Renal cortex interstitium (tissue), 11 donors: ENCODE measurements at regions not wholly inside any gene's neighbourhood (a gene's known extent, or its start where the extent isn't known, plus 50 kb on each side); places are given as distances from the start of the nearest gene placed in this dataset.
A peak's percentile ranks its signal among the peaks of the same experiment; 100 is the strongest.

Experiments used
- DNase-seq, 11 donors: peaks; one replicate each; pipeline ENCODE4 v3.0.0-alpha.2; 2013; ENCODE audit warnings: low read depth in 9 of 11, low spot score in 4 of 11; ENCODE audit errors: extremely low read depth in 1 of 11

GRCh38 chr10:117666166-117666565 lies 123.6 kb downstream of the EMX2 start:
- DNase-seq, result no peak

GRCh38 chr10:117666965-117667364 lies 124.4 kb downstream of the EMX2 start:
- no peak for DNase-seq

GRCh38 chr10:117667831-117668230 lies 125.3 kb downstream of the EMX2 start:
- no peak for DNase-seq

- DNase-seq, result no peak
Observed at GRCh38 chr10:117668327-117669008, 125.9 kb downstream of the EMX2 start.

- DNase-seq, result no peak
Observed at GRCh38 chr10:117669122-117669521, 126.6 kb downstream of the EMX2 start.

GRCh38 chr10:117670116-117670904 lies 127.8 kb downstream of the EMX2 start:
- DNase-seq, result no peak

GRCh38 chr10:117673230-117674010 lies 130.9 kb downstream of the EMX2 start:
- DNase-seq, result no peak

GRCh38 chr10:117674201-117674600 lies 131.7 kb downstream of the EMX2 start:
- DNase-seq, result no peak

- DNase-seq, result peak in 2 of 11 donors; percentile 12 to 21
Observed at GRCh38 chr10:117674646-117675045, 132.1 kb downstream of the EMX2 start.

- DNase-seq, result no peak
Observed at GRCh38 chr10:117675514-117676055, 133.0 kb downstream of the EMX2 start.

GRCh38 chr10:117677239-117677638 lies 134.7 kb downstream of the EMX2 start:
- DNase-seq, result no peak

GRCh38 chr10:117677890-117678500 lies 135.4 kb downstream of the EMX2 start:
- DNase-seq, result no peak

GRCh38 chr10:117680601-117681000 lies 138.1 kb downstream of the EMX2 start:
- peak in 3 of 11 donors; percentile 10 to 33 (median 31) for DNase-seq

GRCh38 chr10:117681104-117681503 lies 138.6 kb downstream of the EMX2 start:
- no peak for DNase-seq

- DNase-seq, result no peak
Observed at GRCh38 chr10:117684046-117684610, 141.6 kb downstream of the EMX2 start.

GRCh38 chr10:117684672-117685211 lies 142.2 kb downstream of the EMX2 start:
- DNase-seq, result peak in 3 of 11 donors; percentile 13 to 46 (median 20)

- DNase-seq, result no peak
Observed at GRCh38 chr10:117685431-117685830, 142.9 kb downstream of the EMX2 start.

GRCh38 chr10:117686606-117687005 lies 144.1 kb downstream of the EMX2 start:
- DNase-seq, result no peak

GRCh38 chr10:117688358-117688757 lies 145.8 kb downstream of the EMX2 start:
- no peak for DNase-seq
